H9 (cell line): ENCODE measurements at regions not wholly inside any gene's neighbourhood (a gene's known extent, or its start where the extent isn't known, plus 50 kb on each side); places are given as distances from the start of the nearest gene placed in this dataset.

Source experiments
- DNase-seq: peaks from one replicate; pipeline ENCODE4 v3.0.0-alpha.2; 2017
- H2AFZ ChIP-seq: one replicate; pipeline ENCODE4 v1.6.1; 2013; ENCODE audit warnings: mild to moderate bottlenecking, low read length, control low read depth, moderate library complexity
- H2AK5ac ChIP-seq: 2 replicates; pipeline ENCODE4 v1.6.1; 2013; ENCODE audit warnings: low read length, control low read depth, mixed read lengths; ENCODE audit not compliant: insufficient read length
- H2BK120ac ChIP-seq: one replicate; pipeline ENCODE4 v1.6.1; 2013; ENCODE audit warnings: low read depth, mild to moderate bottlenecking, low read length, control low read depth, inconsistent platforms; ENCODE audit not compliant: poor library complexity, severe bottlenecking
- H2BK12ac ChIP-seq: 2 replicates; pipeline ENCODE4 v1.6.1; 2013; ENCODE audit warnings: low read length, control low read depth, mixed read lengths, low read depth; ENCODE audit not compliant: insufficient read length
- H2BK15ac ChIP-seq: 2 replicates; pipeline ENCODE4 v1.6.1; 2013; ENCODE audit warnings: low read depth, low read length, control low read depth
- H2BK20ac ChIP-seq: one replicate; pipeline ENCODE4 v1.6.1; 2013; ENCODE audit warnings: low read depth, mild to moderate bottlenecking, low read length, control low read depth, inconsistent platforms; ENCODE audit not compliant: poor library complexity, severe bottlenecking
- H2BK5ac ChIP-seq: 2 replicates; pipeline ENCODE4 v1.6.1; 2013; ENCODE audit warnings: low read length, control low read depth, mixed read lengths; ENCODE audit not compliant: insufficient read length
- H3K14ac ChIP-seq: 2 replicates; pipeline ENCODE4 v1.6.1; 2013; ENCODE audit warnings: low read length, control low read depth; ENCODE audit not compliant: insufficient read depth
- H3K18ac ChIP-seq: 2 replicates; pipeline ENCODE4 v1.6.1; 2013; ENCODE audit warnings: low read depth, mild to moderate bottlenecking, mixed read lengths, low read length, control low read depth; ENCODE audit not compliant: insufficient read length
- H3K23ac ChIP-seq: 2 replicates; pipeline ENCODE4 v1.6.1; 2013; ENCODE audit warnings: low read length, control low read depth, mixed read lengths, low read depth; ENCODE audit not compliant: insufficient read length
- H3K23me2 ChIP-seq: 2 replicates; pipeline ENCODE4 v1.6.1; 2013; ENCODE audit warnings: low read depth, mild to moderate bottlenecking, mixed read lengths, low read length, control low read depth; ENCODE audit not compliant: insufficient read length, poor library complexity, severe bottlenecking
- H3K27ac ChIP-seq: 2 replicates; pipeline ENCODE4 v1.5.1; 2013; ENCODE audit warnings: low read length, control low read depth, mixed read lengths, low read depth; ENCODE audit not compliant: insufficient read length
- H3K27me3 ChIP-seq: 2 replicates; pipeline ENCODE4 v1.6.1; 2013; ENCODE audit warnings: low read length, control low read depth, inconsistent platforms; ENCODE audit not compliant: insufficient read depth
- H3K4ac ChIP-seq: 2 replicates; pipeline ENCODE4 v1.6.1; 2013; ENCODE audit warnings: low read depth, mild to moderate bottlenecking, control low read depth, inconsistent platforms, low read length, moderate library complexity
- H3K4me1 ChIP-seq: 2 replicates; pipeline ENCODE4 v1.6.1; 2013; ENCODE audit warnings: low read length, control low read depth, inconsistent platforms; ENCODE audit not compliant: insufficient read depth
- H3K4me2 ChIP-seq: 2 replicates; pipeline ENCODE4 v1.6.1; 2013; ENCODE audit warnings: low read length, control low read depth, mixed read lengths; ENCODE audit not compliant: insufficient read length, insufficient read depth
- H3K56ac ChIP-seq: 2 replicates; pipeline ENCODE4 v1.6.1; 2013; ENCODE audit warnings: low read depth, mild to moderate bottlenecking, mixed read lengths, low read length, control low read depth; ENCODE audit not compliant: insufficient read length
- H3K79me1 ChIP-seq: 2 replicates; pipeline ENCODE4 v1.6.1; 2013; ENCODE audit warnings: low read depth, mild to moderate bottlenecking, moderate library complexity, low read length, control low read depth, inconsistent platforms; ENCODE audit not compliant: insufficient read depth, poor library complexity, severe bottlenecking
- H3K79me2 ChIP-seq: 2 replicates; pipeline ENCODE4 v1.6.1; 2013; ENCODE audit warnings: low read length, control low read depth, inconsistent platforms; ENCODE audit not compliant: insufficient read depth
- H3K9ac ChIP-seq: 2 replicates; pipeline ENCODE4 v1.6.1; 2013; ENCODE audit warnings: low read length, control low read depth, mixed read lengths; ENCODE audit not compliant: insufficient read length; ENCODE audit errors: extremely low read depth
- H3K9me3 ChIP-seq: one replicate; pipeline ENCODE4 v1.6.1; 2013; ENCODE audit warnings: low read depth, low read length, inconsistent platforms; ENCODE audit not compliant: control insufficient read depth
- H3T11ph ChIP-seq: one replicate; pipeline ENCODE4 v1.6.1; 2013; ENCODE audit warnings: mild to moderate bottlenecking, low read length, control low read depth, inconsistent platforms
- H4K20me1 ChIP-seq: one replicate; pipeline ENCODE4 v1.6.1; 2013; ENCODE audit not compliant: control insufficient read depth, insufficient read length, insufficient read depth
- H4K5ac ChIP-seq: 2 replicates; pipeline ENCODE4 v1.6.1; 2013; ENCODE audit warnings: low read depth, mild to moderate bottlenecking, mixed read lengths, low read length, control low read depth; ENCODE audit not compliant: insufficient read length
- H4K8ac ChIP-seq: replicated peaks from 2 replicates; pipeline ENCODE4 v1.6.1; 2013; ENCODE audit warnings: low read length, control low read depth, mixed read lengths, low read depth; ENCODE audit not compliant: insufficient read length
- H4K91ac ChIP-seq: 2 replicates; pipeline ENCODE4 v1.6.1; 2013; ENCODE audit warnings: low read depth, mild to moderate bottlenecking, moderate library complexity, mixed read lengths, low read length, control low read depth; ENCODE audit not compliant: insufficient read length
- H3K27ac Mint-ChIP-seq, 3 experiments: 2 replicates in 2 of 3; 3 replicates in 1 of 3; pipeline ENCODE4 v1.8.0; 2020 to 2021; ENCODE audit warnings: mixed read lengths in 3 of 3, mild to moderate bottlenecking in 1 of 3, moderate library complexity in 1 of 3
- H3K27me3 Mint-ChIP-seq: 2 replicates; pipeline ENCODE4 v1.8.0; 2021; ENCODE audit warnings: low read depth, mild to moderate bottlenecking, moderate library complexity, mixed read lengths
- H3K36me3 Mint-ChIP-seq, 3 experiments: 2 replicates in 2 of 3; 3 replicates in 1 of 3; pipeline ENCODE4 v1.8.0; 2020 to 2021; ENCODE audit warnings: low read depth in 3 of 3, mixed read lengths in 3 of 3; ENCODE audit not compliant: insufficient read depth in 1 of 3
- H3K4me1 Mint-ChIP-seq, 2 experiments: 2 replicates each; pipeline ENCODE4 v1.8.0; 2020; ENCODE audit warnings: mixed read lengths in 2 of 2
- H3K4me3 Mint-ChIP-seq, 2 experiments: 2 replicates in 1 of 2; 3 replicates in 1 of 2; pipeline ENCODE4 v1.8.0; 2020 to 2021; ENCODE audit warnings: mild to moderate bottlenecking in 2 of 2, mixed read lengths in 2 of 2, moderate library complexity in 1 of 2
- H3K9me3 Mint-ChIP-seq, 2 experiments: 2 replicates in 1 of 2; 3 replicates in 1 of 2; pipeline ENCODE4 v1.8.0; 2020; ENCODE audit warnings: mild to moderate bottlenecking in 2 of 2, mixed read lengths in 2 of 2, moderate library complexity in 1 of 2
- WGBS: extraction: QIAGEN DNeasy Blood & Tissue Kit; methylation state at CpG from one replicate; pipeline ENCODE4 v1.1.7; 2013; ENCODE audit warnings: missing lambda C conversion rate, low lambda C conversion rate, mixed read lengths; ENCODE audit not compliant: insufficient read length; ENCODE audit errors: extremely low coverage; 5-methylcytosine and 5-hydroxymethylcytosine counted together
- TF ChIP-seq, protein P1 (sequence below): fragments of 200-600 bp; sonication (generic); conservative IDR thresholded peaks from 3 replicates; pipeline ENCODE4 v1.8.0; 2021; ENCODE audit warnings: antibody characterized with exemption, mild to moderate bottlenecking

DNA sequence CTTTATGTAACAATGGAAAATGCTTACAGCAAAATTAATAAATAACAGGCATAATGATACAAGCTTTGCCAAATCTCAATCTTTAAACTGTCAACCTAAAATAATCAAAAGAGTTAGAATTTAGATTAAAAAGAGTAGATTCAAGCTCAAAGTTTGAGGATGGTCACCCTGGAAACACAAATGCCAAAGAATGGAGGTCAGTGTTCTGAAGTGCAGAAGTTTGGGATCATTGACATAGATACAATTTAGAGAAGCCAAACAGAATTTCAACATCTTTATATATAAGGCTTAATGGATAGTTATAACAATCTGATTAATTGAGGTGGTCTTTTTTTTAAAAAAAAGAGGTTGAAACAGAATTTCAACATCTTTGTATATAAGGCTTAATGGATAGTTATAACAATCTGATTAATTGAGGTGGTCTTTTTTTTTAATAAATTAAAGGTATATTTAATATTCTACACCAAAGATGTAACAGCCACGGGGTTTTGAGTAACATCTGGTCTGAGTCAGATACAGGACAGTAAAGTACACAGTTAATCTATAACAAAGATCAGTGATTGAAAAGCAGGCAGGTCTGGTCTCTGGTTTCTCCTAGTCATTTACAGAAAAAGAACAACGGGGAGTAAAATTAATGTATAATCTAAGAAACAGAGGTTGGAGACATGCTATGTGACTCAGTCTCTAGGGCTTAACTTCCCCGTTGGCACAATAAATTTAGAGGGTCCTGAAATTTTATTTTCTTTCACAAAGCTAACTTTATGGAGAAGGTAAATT is 490.7 kb downstream of the GBE1 start:
- no peak overlapping the region for H2BK20ac ChIP-seq
- no peak overlapping the region for H4K8ac ChIP-seq
- H3K14ac ChIP-seq: no peak overlapping the region
- H3K79me1 ChIP-seq: no peaks in the 10 kb centered on the region
- H3K56ac ChIP-seq: no peak overlapping the region
- no peak for DNase-seq
- WGBS: no CpG with 5 or more reads among the region's 3 CpGs
- H3T11ph ChIP-seq: no peak overlapping the region
- no peak overlapping the region for H2AK5ac ChIP-seq
- H3K4ac ChIP-seq: no peak overlapping the region
- TF ChIP-seq, protein P1, sequence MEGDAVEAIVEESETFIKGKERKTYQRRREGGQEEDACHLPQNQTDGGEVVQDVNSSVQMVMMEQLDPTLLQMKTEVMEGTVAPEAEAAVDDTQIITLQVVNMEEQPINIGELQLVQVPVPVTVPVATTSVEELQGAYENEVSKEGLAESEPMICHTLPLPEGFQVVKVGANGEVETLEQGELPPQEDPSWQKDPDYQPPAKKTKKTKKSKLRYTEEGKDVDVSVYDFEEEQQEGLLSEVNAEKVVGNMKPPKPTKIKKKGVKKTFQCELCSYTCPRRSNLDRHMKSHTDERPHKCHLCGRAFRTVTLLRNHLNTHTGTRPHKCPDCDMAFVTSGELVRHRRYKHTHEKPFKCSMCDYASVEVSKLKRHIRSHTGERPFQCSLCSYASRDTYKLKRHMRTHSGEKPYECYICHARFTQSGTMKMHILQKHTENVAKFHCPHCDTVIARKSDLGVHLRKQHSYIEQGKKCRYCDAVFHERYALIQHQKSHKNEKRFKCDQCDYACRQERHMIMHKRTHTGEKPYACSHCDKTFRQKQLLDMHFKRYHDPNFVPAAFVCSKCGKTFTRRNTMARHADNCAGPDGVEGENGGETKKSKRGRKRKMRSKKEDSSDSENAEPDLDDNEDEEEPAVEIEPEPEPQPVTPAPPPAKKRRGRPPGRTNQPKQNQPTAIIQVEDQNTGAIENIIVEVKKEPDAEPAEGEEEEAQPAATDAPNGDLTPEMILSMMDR: no peak
- Mint-ChIP-seq H3K9me3 (no peaks in the 10 kb centered on the region), H3K27me3 (no peaks in the 10 kb centered on the region), H3K36me3 (no peaks in the 10 kb centered on the region), H3K4me3 (no peak overlapping the region), H3K27ac (no peak overlapping the region), H3K4me1 (no peaks in the 10 kb centered on the region)
- H3K9me3 ChIP-seq: no peaks in the 10 kb centered on the region
- H2BK5ac ChIP-seq: no peak overlapping the region
- H3K23ac ChIP-seq: no peak overlapping the region
- H2AFZ ChIP-seq: no peak overlapping the region
- no peaks in the 10 kb centered on the region for H3K4me1 ChIP-seq
- no peak overlapping the region for H2BK12ac ChIP-seq
- no peak overlapping the region for H2BK15ac ChIP-seq
- no peak overlapping the region for H2BK120ac ChIP-seq
- no peak overlapping the region for H3K27ac ChIP-seq
- H3K18ac ChIP-seq: no peak overlapping the region
- H3K79me2 ChIP-seq: no peaks in the 10 kb centered on the region
- H3K4me2 ChIP-seq: no peak overlapping the region
- no peaks in the 10 kb centered on the region for H3K23me2 ChIP-seq
- no peaks in the 10 kb centered on the region for H4K20me1 ChIP-seq
- no peak overlapping the region for H4K5ac ChIP-seq
- no peak overlapping the region for H4K91ac ChIP-seq
- no peaks in the 10 kb centered on the region for H3K27me3 ChIP-seq
- H3K9ac ChIP-seq: no peak overlapping the region
